Activated T-cell treated with anti-CD3 and anti-CD28 coated beads, Interleukin-2, amount 50 U/mL, for 72 hours (primary cell): ENCODE measurements at regions not wholly inside any gene's neighbourhood (a gene's known extent, or its start where the extent isn't known, plus 50 kb on each side); places are given as distances from the start of the nearest gene placed in this dataset.

Source experiments
- ATAC-seq, 2 donors: fragments of 150-1000 bp; cut with Tn5 transposase; replicated peaks in 1 of 2; 2 replicates each; pipeline ENCODE4 v1.10.0; 2021; ENCODE audit warnings: moderate library complexity in 2 of 2, mild to moderate bottlenecking in 1 of 2
- DNase-seq, 2 donors: peaks; one replicate each; pipeline ENCODE4 v3.0.0; 2021 to 2022; ENCODE audit warnings: mixed read lengths in 1 of 2
- H3K27ac Mint-ChIP-seq: one replicate; pipeline ENCODE4 v1.8.0; 2022; ENCODE audit warnings: mild to moderate bottlenecking, moderate library complexity, mixed read lengths
- H3K27me3 Mint-ChIP-seq: one replicate; pipeline ENCODE4 v1.8.0; 2022; ENCODE audit warnings: low read depth, mixed read lengths
- H3K36me3 Mint-ChIP-seq, 2 donors: one replicate each; pipeline ENCODE4 v1.8.0; 2022; ENCODE audit warnings: mixed read lengths in 2 of 2, mild to moderate bottlenecking in 1 of 2; ENCODE audit not compliant: insufficient read depth in 2 of 2
- H3K4me1 Mint-ChIP-seq: one replicate; pipeline ENCODE4 v1.8.0; 2022; ENCODE audit warnings: low read depth, mixed read lengths
- H3K4me3 Mint-ChIP-seq, 2 donors: one replicate each; pipeline ENCODE4 v1.8.0; 2022; ENCODE audit warnings: mild to moderate bottlenecking in 2 of 2, mixed read lengths in 2 of 2, moderate library complexity in 2 of 2
- H3K9me3 Mint-ChIP-seq, 2 donors: one replicate each; pipeline ENCODE4 v1.8.0; 2022; ENCODE audit warnings: mixed read lengths in 2 of 2

GRCh38 chr12:107500307-107500706 is 185.3 kb upstream of the PWP1 start:
- DNase-seq (no peak), ATAC-seq (no peak)
- Mint-ChIP-seq H3K27ac (no peak overlapping the region), H3K36me3 (peaks cover 4 to 7% of the 10 kb centered on the region in 2 donors), H3K9me3 (peaks cover 5 to 7% of the 10 kb centered on the region in 2 donors), H3K27me3 (no peaks in the 10 kb centered on the region), H3K4me1 (peaks cover 19% of the 10 kb centered on the region), H3K4me3 (no peak overlapping the region)

GRCh38 chr12:107501681-107502080 is 183.9 kb upstream of the PWP1 start:
- no peak overlapping the region for H3K4me3 Mint-ChIP-seq
- DNase-seq (peak in 1 of 2 donors; percentile 4), ATAC-seq (peak; percentile 19 to 44)
- H3K27ac Mint-ChIP-seq = no peak overlapping the region
- H3K27me3 Mint-ChIP-seq = no peaks in the 10 kb centered on the region
- H3K9me3 Mint-ChIP-seq = peaks cover 5 to 8% of the 10 kb centered on the region in 2 donors
- H3K4me1 Mint-ChIP-seq = peaks cover 19% of the 10 kb centered on the region
- H3K36me3 Mint-ChIP-seq = peaks cover 4 to 7% of the 10 kb centered on the region in 2 donors

GRCh38 chr12:107503129-107503855 is 182.3 kb upstream of the PWP1 start:
- H3K4me3 Mint-ChIP-seq = no peak overlapping the region
- no peak overlapping the region for H3K27ac Mint-ChIP-seq
- ATAC-seq = no peak
- peaks cover 0 to 2% of the 10 kb centered on the region in 2 donors for H3K36me3 Mint-ChIP-seq
- H3K4me1 Mint-ChIP-seq = peaks cover 28% of the 10 kb centered on the region
- no peaks in the 10 kb centered on the region for H3K27me3 Mint-ChIP-seq
- peaks cover 2% of the 10 kb centered on the region in 2 donors for H3K9me3 Mint-ChIP-seq
- DNase-seq = no peak

DNA sequence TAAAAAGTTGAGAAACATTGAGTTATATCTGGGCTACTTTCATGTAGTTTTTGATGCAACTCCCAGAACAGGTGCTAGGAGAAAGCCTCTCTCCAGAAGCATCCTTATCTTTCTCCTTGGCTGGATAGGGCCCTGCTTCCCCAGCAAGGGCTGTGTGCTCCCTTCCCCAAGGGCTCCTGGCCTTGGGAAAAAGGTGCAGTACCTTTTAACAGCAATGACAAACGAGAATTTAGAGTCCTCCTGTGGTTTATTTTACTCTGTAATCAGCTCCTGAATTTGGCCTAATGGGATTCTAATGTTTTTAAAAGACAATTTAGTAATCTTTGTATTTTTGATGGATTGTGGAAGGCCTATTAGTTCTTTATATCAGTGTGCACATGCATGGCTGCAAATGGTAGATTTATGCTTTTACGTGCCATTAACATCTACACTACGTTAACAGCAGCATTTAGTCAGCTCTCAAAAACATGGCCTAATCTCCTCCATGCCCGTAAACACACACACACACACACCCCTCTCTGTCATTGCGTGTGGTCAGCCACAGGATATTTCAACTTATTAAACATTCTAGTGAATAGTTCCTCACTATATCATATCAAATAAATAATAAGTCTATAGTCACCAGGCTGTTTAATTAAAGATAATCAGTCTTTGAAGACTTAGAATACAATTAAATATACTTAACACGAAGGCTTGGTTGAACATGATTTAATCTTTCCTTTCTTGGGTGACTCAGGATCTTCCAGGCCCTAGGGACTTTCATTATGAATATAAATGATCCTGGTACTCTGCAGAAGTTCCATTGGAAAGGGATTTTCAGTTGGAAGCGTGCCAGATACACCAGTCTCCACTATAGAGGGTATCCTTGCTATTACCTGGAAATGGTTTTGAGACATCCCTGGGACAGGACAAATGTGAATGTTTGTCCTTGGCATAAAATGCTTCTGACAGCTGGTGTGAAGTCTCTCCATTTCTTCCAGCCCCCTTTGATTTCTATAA is 181.4 kb upstream of the PWP1 start:
- H3K36me3 Mint-ChIP-seq = peaks cover 0 to 2% of the 10 kb centered on the region in 2 donors
- H3K27ac Mint-ChIP-seq = no peak overlapping the region
- peaks cover 2% of the 10 kb centered on the region in 2 donors for H3K9me3 Mint-ChIP-seq
- peaks cover 28% of the 10 kb centered on the region for H3K4me1 Mint-ChIP-seq
- no peak overlapping the region for H3K4me3 Mint-ChIP-seq
- H3K27me3 Mint-ChIP-seq = no peaks in the 10 kb centered on the region
- ATAC-seq (no peak), DNase-seq (no peak)

DNA sequence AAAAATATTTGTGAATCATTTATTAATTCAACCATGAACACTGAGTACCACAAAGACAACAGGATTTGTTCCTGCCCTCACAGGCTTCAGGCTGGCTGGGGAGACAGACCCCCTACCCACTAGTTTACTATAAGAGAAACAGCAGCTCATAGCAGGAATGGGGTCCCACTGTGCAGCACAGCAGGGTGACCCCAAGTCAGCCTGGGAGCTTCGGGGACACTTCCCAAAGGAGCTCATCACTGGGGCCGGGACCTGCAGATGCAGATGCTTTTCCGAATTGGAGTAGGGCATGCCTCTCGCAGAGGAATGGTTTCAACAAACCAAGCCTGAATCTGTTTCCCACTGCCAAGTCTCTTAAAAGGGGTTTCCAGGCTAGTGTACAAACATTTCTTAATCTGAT is 176.2 kb upstream of the PWP1 start:
- H3K9me3 Mint-ChIP-seq = peaks cover 0 to 2% of the 10 kb centered on the region in 2 donors
- H3K4me1 Mint-ChIP-seq = peaks cover 17% of the 10 kb centered on the region
- H3K27me3 Mint-ChIP-seq = no peaks in the 10 kb centered on the region
- H3K36me3 Mint-ChIP-seq = no peaks in the 10 kb centered on the region
- no peak overlapping the region for H3K4me3 Mint-ChIP-seq
- DNase-seq = no peak
- no peak overlapping the region for H3K27ac Mint-ChIP-seq
- ATAC-seq = no peak

- no peak for ATAC-seq
These were observed 175.4 kb upstream of the PWP1 start for GRCh38 chr12:107510211-107510610.

DNA sequence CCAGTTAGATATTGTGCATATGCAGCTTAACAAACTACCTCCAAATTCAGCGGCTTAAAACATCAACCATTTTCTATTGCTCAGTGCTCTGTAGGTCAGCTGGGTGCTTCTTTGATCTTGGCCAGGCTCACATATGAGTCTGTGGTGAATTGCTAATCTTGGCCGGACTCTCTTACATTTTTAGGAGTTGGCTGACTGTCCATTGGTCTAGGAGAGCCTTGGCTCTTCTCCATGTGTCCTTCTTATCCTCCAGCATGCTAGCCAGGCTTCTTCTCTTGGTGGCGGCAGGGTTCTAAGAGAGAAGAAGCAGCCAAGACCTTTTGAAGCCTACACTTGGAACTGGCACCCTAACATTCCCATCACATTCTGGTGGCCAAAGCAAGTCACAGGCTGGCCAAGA is 174.3 kb upstream of the PWP1 start:
- H3K27me3 Mint-ChIP-seq = no peaks in the 10 kb centered on the region

More at GRCh38 chr12:107510211-107510610, 175.4 kb upstream of the PWP1 start:
- no peak for DNase-seq
- no peaks in the 10 kb centered on the region for H3K36me3 Mint-ChIP-seq
- no peaks in the 10 kb centered on the region for H3K27me3 Mint-ChIP-seq
- H3K27ac Mint-ChIP-seq = no peak overlapping the region
- peaks cover 0 to 2% of the 10 kb centered on the region in 2 donors for H3K9me3 Mint-ChIP-seq
- peaks cover 21% of the 10 kb centered on the region for H3K4me1 Mint-ChIP-seq
- no peak overlapping the region for H3K4me3 Mint-ChIP-seq

GRCh38 chr12:107512391-107512790 is 173.2 kb upstream of the PWP1 start:
- no peak for DNase-seq
- no peak for ATAC-seq
- Mint-ChIP-seq H3K9me3 (no peaks in the 10 kb centered on the region), H3K4me1 (peaks cover 27% of the 10 kb centered on the region), H3K36me3 (peaks cover 0 to 3% of the 10 kb centered on the region in 2 donors), H3K27me3 (no peaks in the 10 kb centered on the region), H3K27ac (no peak overlapping the region), H3K4me3 (no peak overlapping the region)

More for the DNA sequence above, 174.3 kb upstream of the PWP1 start:
- Mint-ChIP-seq H3K27ac (no peak overlapping the region), H3K4me3 (no peak overlapping the region), H3K9me3 (no peaks in the 10 kb centered on the region), H3K4me1 (peaks cover 29% of the 10 kb centered on the region), H3K36me3 (peaks cover 0 to 3% of the 10 kb centered on the region in 2 donors)
- DNase-seq = no peak
- no peak for ATAC-seq

GRCh38 chr12:107513184-107513583 is 172.4 kb upstream of the PWP1 start:
- no peak overlapping the region for H3K27ac Mint-ChIP-seq

GRCh38 chr12:107513636-107514400 is 171.8 kb upstream of the PWP1 start:
- H3K4me3 Mint-ChIP-seq = no peak overlapping the region
- no peak overlapping the region for H3K27ac Mint-ChIP-seq
- H3K9me3 Mint-ChIP-seq = no peaks in the 10 kb centered on the region

More at GRCh38 chr12:107513184-107513583, 172.4 kb upstream of the PWP1 start:
- Mint-ChIP-seq H3K4me3 (no peak overlapping the region), H3K4me1 (peaks cover 20% of the 10 kb centered on the region), H3K27me3 (no peaks in the 10 kb centered on the region), H3K36me3 (peaks cover 0 to 3% of the 10 kb centered on the region in 2 donors), H3K9me3 (no peaks in the 10 kb centered on the region)
- ATAC-seq (no peak), DNase-seq (no peak)

GRCh38 chr12:107514887-107515445 is 170.6 kb upstream of the PWP1 start:
- peak overlapping the region; percentile 30 to 56 for H3K4me3 Mint-ChIP-seq
- peaks cover 20% of the 10 kb centered on the region for H3K4me1 Mint-ChIP-seq
- H3K9me3 Mint-ChIP-seq = no peaks in the 10 kb centered on the region
- ATAC-seq (no peak), DNase-seq (no peak)
- peak overlapping the region; percentile 5 for H3K27ac Mint-ChIP-seq
- H3K27me3 Mint-ChIP-seq = no peaks in the 10 kb centered on the region
- peaks cover 0 to 3% of the 10 kb centered on the region in 2 donors for H3K36me3 Mint-ChIP-seq

More at GRCh38 chr12:107513636-107514400, 171.8 kb upstream of the PWP1 start:
- H3K4me1 Mint-ChIP-seq = peaks cover 20% of the 10 kb centered on the region
- DNase-seq (no peak), ATAC-seq (no peak)
- no peaks in the 10 kb centered on the region for H3K27me3 Mint-ChIP-seq
- H3K36me3 Mint-ChIP-seq = peaks cover 0 to 3% of the 10 kb centered on the region in 2 donors

DNA sequence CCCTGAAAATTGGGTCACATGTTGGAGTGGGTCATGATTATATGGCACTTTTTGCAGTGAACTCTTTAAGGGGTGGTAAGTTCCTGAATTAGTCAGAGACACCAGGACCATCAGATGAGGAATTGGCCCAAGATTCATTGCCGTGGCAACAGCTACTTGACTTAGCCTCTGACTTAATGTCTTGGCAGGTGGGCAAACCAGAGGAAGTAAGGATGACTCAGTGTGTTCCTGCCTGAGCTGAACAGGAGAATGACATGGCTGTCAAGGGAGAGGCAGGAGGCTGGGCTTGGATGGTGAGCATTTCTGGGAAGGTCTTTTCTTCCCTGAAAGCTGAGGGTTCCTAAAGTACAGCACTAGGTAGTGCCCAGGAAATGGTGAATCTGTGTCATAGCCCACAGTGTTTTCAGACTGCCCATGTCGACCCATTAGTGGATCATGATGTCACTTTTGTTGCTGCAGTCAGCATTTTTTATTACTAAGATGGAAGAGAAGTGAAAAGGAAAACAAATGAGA is 170.1 kb upstream of the PWP1 start:
- DNase-seq (peak; percentile 20 to 52), ATAC-seq (peak; percentile 93 to 94)
- Mint-ChIP-seq H3K36me3 (peaks cover 1 to 3% of the 10 kb centered on the region in 2 donors), H3K4me3 (peak overlapping the region; percentile 30 to 56), H3K27ac (peak overlapping the region; percentile 5), H3K9me3 (no peaks in the 10 kb centered on the region), H3K4me1 (peaks cover 17% of the 10 kb centered on the region), H3K27me3 (no peaks in the 10 kb centered on the region)
